Chondrocyte (in vitro differentiated cells): ENCODE measurements at regions not wholly inside any gene's neighbourhood (a gene's known extent, or its start where the extent isn't known, plus 50 kb on each side); places are given as distances from the start of the nearest gene placed in this dataset.

ENCODE experiments used
- DNase-seq: peaks from one replicate; pipeline ENCODE4 v3.0.0; 2021; ENCODE audit warnings: mixed read lengths, low spot score
- H3K27ac Mint-ChIP-seq: one replicate; pipeline ENCODE4 v1.8.0; 2021; ENCODE audit warnings: mild to moderate bottlenecking, moderate library complexity, mixed read lengths; ENCODE audit not compliant: unreplicated experiment
- H3K27me3 Mint-ChIP-seq: 2 replicates; pipeline ENCODE4 v1.8.0; 2021; ENCODE audit warnings: low read depth, mixed read lengths
- H3K36me3 Mint-ChIP-seq: 2 replicates; pipeline ENCODE4 v1.8.0; 2021; ENCODE audit warnings: low read depth, mixed read lengths
- H3K4me1 Mint-ChIP-seq: 2 replicates; pipeline ENCODE4 v1.8.0; 2021; ENCODE audit warnings: low read depth, mild to moderate bottlenecking, mixed read lengths
- H3K4me3 Mint-ChIP-seq: one replicate; pipeline ENCODE4 v1.8.0; 2021; ENCODE audit warnings: mild to moderate bottlenecking, moderate library complexity, mixed read lengths; ENCODE audit not compliant: unreplicated experiment
- H3K9me3 Mint-ChIP-seq: 2 replicates; pipeline ENCODE4 v1.8.0; 2021; ENCODE audit warnings: low read depth, mixed read lengths
- CTCF ChIP-seq: fragments of 200-600 bp; sonication (generic); IDR thresholded peaks from 2 replicates; pipeline ENCODE4 v1.5.0; 2021; ENCODE audit warnings: antibody characterized with exemption, mild to moderate bottlenecking, moderate library complexity

GRCh38 chr20:30598460-30599230 is 658.8 kb upstream of the DEFB115 start:
- Mint-ChIP-seq H3K4me3 (no peak overlapping the region), H3K27ac (no peak overlapping the region), H3K9me3 (peaks cover 25% of the 10 kb centered on the region), H3K4me1 (no peaks in the 10 kb centered on the region), H3K27me3 (no peaks in the 10 kb centered on the region), H3K36me3 (peaks cover 6% of the 10 kb centered on the region)
- DNase-seq, result no peak
- TF ChIP-seq CTCF, result no peak

- H3K27ac Mint-ChIP-seq, result no peak overlapping the region
Observed at GRCh38 chr20:30599990-30600389, 657.5 kb upstream of the DEFB115 start.

GRCh38 chr20:30601974-30602373 is 655.5 kb upstream of the DEFB115 start:
- no peak overlapping the region for H3K27ac Mint-ChIP-seq
- DNase-seq, result no peak
- TF ChIP-seq CTCF, result no peak
- no peaks in the 10 kb centered on the region for H3K4me1 Mint-ChIP-seq
- no peak overlapping the region for H3K4me3 Mint-ChIP-seq
- peaks cover 40% of the 10 kb centered on the region for H3K9me3 Mint-ChIP-seq
- peaks cover 3% of the 10 kb centered on the region for H3K36me3 Mint-ChIP-seq
- no peaks in the 10 kb centered on the region for H3K27me3 Mint-ChIP-seq

More at GRCh38 chr20:30599990-30600389, 657.5 kb upstream of the DEFB115 start:
- peaks cover 32% of the 10 kb centered on the region for H3K9me3 Mint-ChIP-seq
- H3K36me3 Mint-ChIP-seq, result peaks cover 6% of the 10 kb centered on the region
- H3K4me3 Mint-ChIP-seq, result no peak overlapping the region
- no peak for TF ChIP-seq CTCF
- DNase-seq, result no peak
- H3K4me1 Mint-ChIP-seq, result no peaks in the 10 kb centered on the region
- no peaks in the 10 kb centered on the region for H3K27me3 Mint-ChIP-seq

GRCh38 chr20:30602424-30602823 is 655.0 kb upstream of the DEFB115 start:
- H3K4me3 Mint-ChIP-seq, result no peak overlapping the region
- peaks cover 40% of the 10 kb centered on the region for H3K9me3 Mint-ChIP-seq
- DNase-seq, result no peak
- H3K4me1 Mint-ChIP-seq, result no peaks in the 10 kb centered on the region
- TF ChIP-seq CTCF, result no peak
- peaks cover 3% of the 10 kb centered on the region for H3K36me3 Mint-ChIP-seq
- H3K27ac Mint-ChIP-seq, result no peak overlapping the region
- H3K27me3 Mint-ChIP-seq, result no peaks in the 10 kb centered on the region

- no peak for DNase-seq
- Mint-ChIP-seq H3K9me3 (peaks cover 66% of the 10 kb centered on the region), H3K36me3 (peaks cover 5% of the 10 kb centered on the region), H3K27ac (no peak overlapping the region), H3K4me3 (no peak overlapping the region), H3K27me3 (no peaks in the 10 kb centered on the region), H3K4me1 (no peaks in the 10 kb centered on the region)
- no peak for TF ChIP-seq CTCF
Observed at GRCh38 chr20:30606990-30607389, 650.5 kb upstream of the DEFB115 start.
